A673 (cell line): ENCODE measurements at regions not wholly inside any gene's neighbourhood (a gene's known extent, or its start where the extent isn't known, plus 50 kb on each side); places are given as distances from the start of the nearest gene placed in this dataset.

Experiments used
- EZH2 ChIP-seq: fragments of 200-600 bp; sonication (generic); IDR thresholded peaks from 2 replicates; pipeline ENCODE4 v1.6.1; 2017; ENCODE audit warnings: borderline replicate concordance, low read depth, mild to moderate bottlenecking, mixed read lengths, antibody characterized with exemption, low read length; ENCODE audit not compliant: poor library complexity, severe bottlenecking
- TF ChIP-seq, protein P1 (sequence below): fragments of 300-800, 200-600 bp; sonication (generic); conservative IDR thresholded peaks from 2 replicates; pipeline ENCODE4 v1.5.1; 2017; ENCODE audit warnings: low read depth, mild to moderate bottlenecking, antibody characterized with exemption, low read length, moderate library complexity, mixed read lengths

DNA sequence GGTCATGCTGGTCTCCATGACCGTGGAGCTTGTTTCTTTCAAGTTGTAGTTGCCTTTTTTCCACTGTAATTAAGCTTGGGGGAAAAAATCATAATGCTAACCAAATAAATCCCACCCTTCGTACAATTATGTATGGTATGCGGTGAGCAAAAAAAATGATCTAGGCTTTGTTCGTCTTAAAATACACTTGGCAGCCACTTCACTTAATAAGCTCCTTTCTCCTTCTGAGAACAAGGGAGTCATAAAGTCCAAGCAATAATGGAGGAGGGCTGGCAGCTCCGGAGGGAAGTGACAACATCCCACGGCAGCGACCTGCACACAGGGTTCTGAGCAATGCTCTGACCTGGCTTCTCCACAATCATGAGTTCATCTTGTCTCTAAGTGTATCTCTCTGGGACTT, 91.2 kb upstream of the KLHL29 start:
- TF ChIP-seq, protein P1, sequence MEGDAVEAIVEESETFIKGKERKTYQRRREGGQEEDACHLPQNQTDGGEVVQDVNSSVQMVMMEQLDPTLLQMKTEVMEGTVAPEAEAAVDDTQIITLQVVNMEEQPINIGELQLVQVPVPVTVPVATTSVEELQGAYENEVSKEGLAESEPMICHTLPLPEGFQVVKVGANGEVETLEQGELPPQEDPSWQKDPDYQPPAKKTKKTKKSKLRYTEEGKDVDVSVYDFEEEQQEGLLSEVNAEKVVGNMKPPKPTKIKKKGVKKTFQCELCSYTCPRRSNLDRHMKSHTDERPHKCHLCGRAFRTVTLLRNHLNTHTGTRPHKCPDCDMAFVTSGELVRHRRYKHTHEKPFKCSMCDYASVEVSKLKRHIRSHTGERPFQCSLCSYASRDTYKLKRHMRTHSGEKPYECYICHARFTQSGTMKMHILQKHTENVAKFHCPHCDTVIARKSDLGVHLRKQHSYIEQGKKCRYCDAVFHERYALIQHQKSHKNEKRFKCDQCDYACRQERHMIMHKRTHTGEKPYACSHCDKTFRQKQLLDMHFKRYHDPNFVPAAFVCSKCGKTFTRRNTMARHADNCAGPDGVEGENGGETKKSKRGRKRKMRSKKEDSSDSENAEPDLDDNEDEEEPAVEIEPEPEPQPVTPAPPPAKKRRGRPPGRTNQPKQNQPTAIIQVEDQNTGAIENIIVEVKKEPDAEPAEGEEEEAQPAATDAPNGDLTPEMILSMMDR, result no peak
- TF ChIP-seq EZH2, result no peak
